ENCODE measurements at regions not wholly inside any gene's neighbourhood (a gene's known extent, or its start where the extent isn't known, plus 50 kb on each side); places are given as distances from the start of the nearest gene placed in this dataset.

- ATAC-seq (no peak), FAIRE-seq (no peak), DNase-seq (ENCODE audit: extremely low read depth in 1 of 4, low spot score in 3 of 4) (no peak)
- H3K9ac ChIP-seq (ENCODE audit: insufficient read depth in 1 of 2, low read depth in 2 of 2, low read length in 2 of 2), result no peak overlapping the region
- BruUV-seq (replicated peaks), result no TSS peak
- no peak overlapping the region for H3K4me3 ChIP-seq
- H3K4me1 ChIP-seq (replicated peaks in 1 of 2; ENCODE audit: control insufficient read depth in 2 of 2, insufficient read depth in 2 of 2, low read length in 2 of 2), result no peaks in the 10 kb centered on the region
- no peaks in the 10 kb centered on the region for H3K9me3 ChIP-seq (replicated peaks; ENCODE audit: control insufficient read depth, insufficient read depth, low read depth, low read length)
- ChIA-PET POLR2A (no interaction called here), CTCF (ENCODE audit: low intra/inter-chr PET ratio) (no interaction called here)
- H3K36me3 ChIP-seq (ENCODE audit: control insufficient read depth, insufficient read depth, low read length), result no peaks in the 10 kb centered on the region
- no peaks in the 10 kb centered on the region for H3K9me1 ChIP-seq (ENCODE audit: control insufficient read depth, insufficient read depth, low read length)
- no peak overlapping the region for H2AFZ ChIP-seq (ENCODE audit: low read depth, low read length)
- H3K79me2 ChIP-seq (ENCODE audit: control insufficient read depth, insufficient read depth, low read length), result no peaks in the 10 kb centered on the region
- H3K4me2 ChIP-seq (ENCODE audit: insufficient read depth, low read length), result no peak overlapping the region
- in situ Hi-C loops (cut with MboI) (no loop called here), intact Hi-C loops (cut with micrococcal nuclease) (no loop called here)
- no peaks in the 10 kb centered on the region for H4K20me1 ChIP-seq (replicated peaks; ENCODE audit: control insufficient read depth, insufficient read depth, low read length)
- TF ChIP-seq FIP1L1 (IDR thresholded peaks at IDR 0.05; ENCODE audit: low read depth, low read length, poor library complexity, severe bottlenecking), result no peak
- no peak for TF ChIP-seq RFX5 (IDR thresholded peaks at IDR 0.05; ENCODE audit: low read depth, low read length)
- TF ChIP-seq BDP1 (IDR thresholded peaks at IDR 0.05; ENCODE audit: insufficient read depth, insufficient read length), result no peak
- no peak for TF ChIP-seq KAT2B (IDR thresholded peaks at IDR 0.05; ENCODE audit: low read depth, low read length)
- TF ChIP-seq CEBPG (CRISPR knock-in tag; IDR thresholded peaks at IDR 0.05), result no peak
- no peak for TF ChIP-seq CEBPG (tag; conservative IDR thresholded peaks at IDR 0.05 in 1 of 2, IDR thresholded peaks at IDR 0.05 in 1 of 2)
- no peak for TF ChIP-seq ZNF143 (CRISPR knock-in tag; IDR thresholded peaks at IDR 0.05)
- no peak for TF ChIP-seq PHF21A (IDR thresholded peaks at IDR 0.05; ENCODE audit: borderline replicate concordance, low read depth)
- no peak for TF ChIP-seq MEF2D (tag; conservative IDR thresholded peaks at IDR 0.05; ENCODE audit: low read depth)
- TF ChIP-seq E4F1 (CRISPR knock-in tag; IDR thresholded peaks at IDR 0.05; ENCODE audit: borderline replicate concordance), result no peak
- no peak for TF ChIP-seq TAF9B (IDR thresholded peaks at IDR 0.05; ENCODE audit: partially characterized antibody)
- no peak for TF ChIP-seq TARDBP (IDR thresholded peaks at IDR 0.05)
- no peak for TF ChIP-seq SP1 (CRISPR knock-in tag; IDR thresholded peaks at IDR 0.05)
- TF ChIP-seq E2F1 (CRISPR knock-in tag; IDR thresholded peaks at IDR 0.05), result no peak
- TF ChIP-seq TFAM (CRISPR knock-in tag; conservative IDR thresholded peaks at IDR 0.05), result no peak
- no peak for TF ChIP-seq ZNF740 (CRISPR knock-in tag; IDR thresholded peaks at IDR 0.05)
- no peak for TF ChIP-seq ZNF740 (tag; IDR thresholded peaks at IDR 0.05)
- TF ChIP-seq NFE2 (IDR thresholded peaks at IDR 0.05; ENCODE audit: low read depth), result no peak
- no peak for TF ChIP-seq ZNF41 (CRISPR knock-in tag; conservative IDR thresholded peaks at IDR 0.05)
- no peak for TF ChIP-seq XRCC5 (IDR thresholded peaks at IDR 0.05; ENCODE audit: low read depth, low read length)
- no peak for TF ChIP-seq MTA2 (IDR thresholded peaks at IDR 0.05; ENCODE audit: low read depth)
- no peak for TF ChIP-seq PRPF4 (IDR thresholded peaks at IDR 0.05; ENCODE audit: insufficient read depth, low read depth, low read length, poor library complexity, severe bottlenecking)
- 0% methylated on average over 1 of the region's 1 CpG for WGBS (ENCODE audit: insufficient coverage, low coverage, missing lambda C conversion rate)
- H3K27me3 ChIP-seq (ENCODE audit: control insufficient read depth in 2 of 2, insufficient read depth in 2 of 2, low read length in 2 of 2), result no peaks in the 10 kb centered on the region
- no peak overlapping the region for H3K27ac ChIP-seq (ENCODE audit: extremely low read depth, low read depth, low read length)
Observed at GRCh38 chr3:81872566-81872965, 111.1 kb upstream of the GBE1 start.
